ENCODE measurements at regions not wholly inside any gene's neighbourhood (a gene's known extent, or its start where the extent isn't known, plus 50 kb on each side); places are given as distances from the start of the nearest gene placed in this dataset.

DNA sequence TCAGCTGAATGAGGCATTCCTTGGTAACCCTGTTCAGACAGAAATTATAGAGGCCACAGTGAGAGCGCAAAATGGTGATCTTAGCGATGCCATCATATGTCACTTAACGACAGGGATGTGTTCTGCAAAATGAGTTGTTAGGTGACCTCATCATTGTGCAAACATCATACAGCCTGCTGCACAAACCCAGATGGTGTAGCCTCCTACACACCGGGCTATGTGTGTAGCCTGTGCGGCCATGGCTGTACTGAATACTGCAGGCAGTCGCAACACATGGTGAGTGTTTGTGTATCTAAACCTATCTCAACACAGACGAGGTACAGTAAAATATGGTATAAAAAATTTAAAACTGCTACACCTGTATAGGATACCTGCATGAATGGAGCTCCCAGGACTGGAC lies 234.1 kb upstream of the PMEPA1 start:
- 86% methylated on average over 7 of the region's 7 CpGs for WGBS
- H3K4me3 ChIP-seq, result no peak overlapping the region
- TF ChIP-seq, protein P1, sequence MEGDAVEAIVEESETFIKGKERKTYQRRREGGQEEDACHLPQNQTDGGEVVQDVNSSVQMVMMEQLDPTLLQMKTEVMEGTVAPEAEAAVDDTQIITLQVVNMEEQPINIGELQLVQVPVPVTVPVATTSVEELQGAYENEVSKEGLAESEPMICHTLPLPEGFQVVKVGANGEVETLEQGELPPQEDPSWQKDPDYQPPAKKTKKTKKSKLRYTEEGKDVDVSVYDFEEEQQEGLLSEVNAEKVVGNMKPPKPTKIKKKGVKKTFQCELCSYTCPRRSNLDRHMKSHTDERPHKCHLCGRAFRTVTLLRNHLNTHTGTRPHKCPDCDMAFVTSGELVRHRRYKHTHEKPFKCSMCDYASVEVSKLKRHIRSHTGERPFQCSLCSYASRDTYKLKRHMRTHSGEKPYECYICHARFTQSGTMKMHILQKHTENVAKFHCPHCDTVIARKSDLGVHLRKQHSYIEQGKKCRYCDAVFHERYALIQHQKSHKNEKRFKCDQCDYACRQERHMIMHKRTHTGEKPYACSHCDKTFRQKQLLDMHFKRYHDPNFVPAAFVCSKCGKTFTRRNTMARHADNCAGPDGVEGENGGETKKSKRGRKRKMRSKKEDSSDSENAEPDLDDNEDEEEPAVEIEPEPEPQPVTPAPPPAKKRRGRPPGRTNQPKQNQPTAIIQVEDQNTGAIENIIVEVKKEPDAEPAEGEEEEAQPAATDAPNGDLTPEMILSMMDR (IDR thresholded peaks at IDR 0.05), result no peak
- TF ChIP-seq POLR2A (IDR thresholded peaks at IDR 0.05; ENCODE audit: low read depth), result no peak
- TF ChIP-seq EP300 (IDR thresholded peaks at IDR 0.05), result no peak
- TF ChIP-seq POLR2AphosphoS5 (IDR thresholded peaks at IDR 0.05), result no peak
- no peak for DNase-seq (ENCODE audit: extremely low spot score)
- peaks cover 0 to 31% (median 16%) of the 10 kb centered on the region in 4 donors for H3K4me1 ChIP-seq
- H3K36me3 ChIP-seq, result no peaks in the 10 kb centered on the region
- no peaks in the 10 kb centered on the region for H3K27me3 ChIP-seq
- intact Hi-C loops (cut with DNase I), result no loop called here
- H3K27ac ChIP-seq (replicated peaks in 1 of 4), result no peak overlapping the region
- no peaks in the 10 kb centered on the region for H3K9me3 ChIP-seq

DNA sequence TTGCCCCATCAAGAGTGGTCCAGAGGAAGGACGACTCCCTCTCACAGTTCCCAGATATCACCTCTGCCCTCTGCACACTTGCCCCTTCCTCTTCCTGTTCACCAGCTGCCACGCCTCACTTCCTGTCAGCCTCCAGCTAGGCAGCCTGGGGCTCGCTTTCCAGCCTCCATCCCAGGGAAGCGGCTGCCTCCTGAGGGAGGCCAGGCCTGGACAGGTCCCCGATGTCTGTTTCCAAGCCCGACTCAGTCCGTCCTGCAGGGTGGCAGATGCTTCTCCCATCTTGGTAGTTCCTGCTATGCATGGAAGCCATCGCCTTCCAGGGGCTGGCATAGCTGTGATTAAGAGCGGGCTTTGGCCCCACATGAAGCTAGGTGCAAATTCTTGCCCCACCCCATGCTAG lies 233.5 kb upstream of the PMEPA1 start:
- intact Hi-C loops (cut with DNase I), result no loop called here
- Histone ChIP-seq H3K27ac (replicated peaks in 1 of 4) (no peak overlapping the region), H3K36me3 (no peaks in the 10 kb centered on the region), H3K9me3 (no peaks in the 10 kb centered on the region), H3K27me3 (no peaks in the 10 kb centered on the region), H3K4me3 (no peak overlapping the region), H3K4me1 (peaks cover 3 to 28% (median 14%) of the 10 kb centered on the region in 4 donors)
- no peak for DNase-seq (ENCODE audit: extremely low spot score)
- no peak for TF ChIP-seq EP300 (IDR thresholded peaks at IDR 0.05)
- TF ChIP-seq POLR2A (IDR thresholded peaks at IDR 0.05; ENCODE audit: low read depth), result no peak
- no peak for TF ChIP-seq POLR2AphosphoS5 (IDR thresholded peaks at IDR 0.05)
- TF ChIP-seq, protein P1 (IDR thresholded peaks at IDR 0.05), result no peak
- 81% methylated on average over 9 of the region's 9 CpGs for WGBS

DNA sequence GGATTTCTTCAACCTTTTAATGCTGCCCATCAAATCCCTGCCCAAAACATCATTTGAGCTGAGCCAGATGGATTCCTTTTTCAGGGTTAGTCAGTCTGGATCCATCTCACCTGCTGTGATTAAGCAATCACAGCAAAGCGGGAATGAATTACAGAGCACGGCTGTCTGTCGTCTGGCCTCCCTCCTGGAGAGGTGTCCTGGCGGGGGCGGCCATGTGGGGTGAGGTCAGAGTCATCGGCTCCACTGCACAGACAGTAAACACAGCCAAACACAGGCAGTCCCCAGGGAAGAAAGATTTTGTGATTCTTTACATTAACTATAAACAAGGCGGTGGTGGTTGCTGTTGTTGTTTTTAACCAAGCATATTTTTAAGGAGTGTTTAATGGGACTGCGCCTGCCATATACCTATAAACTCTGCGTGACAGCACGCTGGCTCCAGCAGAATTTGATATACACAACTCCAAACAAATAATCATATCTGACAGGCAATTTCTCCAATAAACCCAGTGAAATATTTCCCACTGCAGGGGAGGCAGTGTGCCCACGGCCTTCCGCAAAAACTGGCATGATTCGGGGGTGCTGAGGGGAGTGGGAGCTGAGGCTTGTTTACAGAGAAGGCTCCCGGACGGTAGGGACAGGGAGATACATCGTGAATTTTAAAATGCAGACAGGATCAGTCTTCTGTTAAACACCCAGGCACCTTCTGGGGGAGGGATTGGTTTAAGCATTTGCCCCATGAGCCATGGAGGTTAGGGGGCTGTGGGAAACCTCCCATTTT lies 232.0 kb upstream of the PMEPA1 start:
- no peak for DNase-seq (ENCODE audit: extremely low spot score)
- TF ChIP-seq EP300 (IDR thresholded peaks at IDR 0.05) (no peak), POLR2A (IDR thresholded peaks at IDR 0.05; ENCODE audit: low read depth) (no peak), POLR2AphosphoS5 (IDR thresholded peaks at IDR 0.05) (peak in 1 of 2 donors; percentile 26)
- TF ChIP-seq, protein P1 (IDR thresholded peaks at IDR 0.05), result no peak
- Histone ChIP-seq H3K27ac (replicated peaks in 1 of 4) (no peak overlapping the region), H3K36me3 (no peaks in the 10 kb centered on the region), H3K9me3 (peaks cover 0 to under 1% (median 0%) of the 10 kb centered on the region in 4 donors), H3K4me3 (no peak overlapping the region), H3K27me3 (no peaks in the 10 kb centered on the region), H3K4me1 (peaks cover 5 to 26% (median 8%) of the 10 kb centered on the region in 4 donors)
- intact Hi-C loops (cut with DNase I), result no loop called here
- WGBS, result 78% methylated on average over 16 of the region's 16 CpGs

- H3K4me1 ChIP-seq, result peaks cover 5 to 26% (median 8%) of the 10 kb centered on the region in 4 donors
- H3K27me3 ChIP-seq, result no peaks in the 10 kb centered on the region
- H3K9me3 ChIP-seq, result peaks cover 0 to 4% (median 0%) of the 10 kb centered on the region in 4 donors
- H3K4me3 ChIP-seq, result no peak overlapping the region
- TF ChIP-seq POLR2AphosphoS5 (IDR thresholded peaks at IDR 0.05) (no peak), EP300 (IDR thresholded peaks at IDR 0.05) (no peak), POLR2A (IDR thresholded peaks at IDR 0.05; ENCODE audit: low read depth) (no peak)
- TF ChIP-seq, protein P1 (IDR thresholded peaks at IDR 0.05), result no peak
- DNase-seq (ENCODE audit: extremely low spot score), result no peak
- H3K36me3 ChIP-seq, result no peaks in the 10 kb centered on the region
- intact Hi-C loops (cut with DNase I), result no loop called here
- no peak overlapping the region for H3K27ac ChIP-seq (replicated peaks in 1 of 4)
- 63% methylated on average over 14 of the region's 14 CpGs for WGBS
Measured at GRCh38 chr20:57940868-57941522, 231.2 kb upstream of the PMEPA1 start.
